A673 (cell line): ENCODE measurements at regions not wholly inside any gene's neighbourhood (a gene's known extent, or its start where the extent isn't known, plus 50 kb on each side); places are given as distances from the start of the nearest gene placed in this dataset.

Experiments used
- CTCF ChIP-seq: fragments of 300-800, 200-600 bp; sonication (generic); conservative IDR thresholded peaks from 2 replicates; pipeline ENCODE4 v1.5.1; 2017; ENCODE audit warnings: low read depth, mild to moderate bottlenecking, antibody characterized with exemption, low read length, moderate library complexity, mixed read lengths
- EZH2 ChIP-seq: fragments of 200-600 bp; sonication (generic); IDR thresholded peaks from 2 replicates; pipeline ENCODE4 v1.6.1; 2017; ENCODE audit warnings: borderline replicate concordance, low read depth, mild to moderate bottlenecking, mixed read lengths, antibody characterized with exemption, low read length; ENCODE audit not compliant: poor library complexity, severe bottlenecking

GRCh38 chr9:38308136-38308535, 84.4 kb upstream of the ALDH1B1 start:
- TF ChIP-seq EZH2 (no peak), CTCF (no peak)
